ENCODE measurements at regions not wholly inside any gene's neighbourhood (a gene's known extent, or its start where the extent isn't known, plus 50 kb on each side); places are given as distances from the start of the nearest gene placed in this dataset.
"Not testable (repeated sequence)": the region's sequence is repeated elsewhere in the genome, so short reads cannot be mapped to it uniquely, and the experiment has no call there.

GRCh38 chr16:55062442-55062841, 131.8 kb downstream of the IRX5 start:
- DNase-seq (ENCODE audit: low spot score) = no peak

- no peak for DNase-seq (ENCODE audit: low spot score)
Observed at GRCh38 chr16:55072976-55073375, 142.3 kb downstream of the IRX5 start.

GRCh38 chr16:55073830-55074229, 143.2 kb downstream of the IRX5 start:
- DNase-seq (ENCODE audit: low spot score) = no peak

GRCh38 chr16:55075208-55075607, 144.5 kb downstream of the IRX5 start:
- not testable (repeated sequence) for DNase-seq (ENCODE audit: low spot score)

GRCh38 chr16:55076053-55076452, 145.4 kb downstream of the IRX5 start:
- peak; percentile 31 for DNase-seq (ENCODE audit: low spot score)

- no peak for DNase-seq (ENCODE audit: low spot score)
Observed at GRCh38 chr16:55077266-55077665, 146.6 kb downstream of the IRX5 start.

GRCh38 chr16:55078153-55078552, 147.5 kb downstream of the IRX5 start:
- no peak for DNase-seq (ENCODE audit: low spot score)

GRCh38 chr16:55078699-55079410, 148.2 kb downstream of the IRX5 start:
- no peak for DNase-seq (ENCODE audit: low spot score)

- no peak for DNase-seq (ENCODE audit: low spot score)
Observed at GRCh38 chr16:55081622-55082590, 151.2 kb downstream of the IRX5 start.

GRCh38 chr16:55082591-55082976, 151.9 kb downstream of the IRX5 start:
- DNase-seq (ENCODE audit: low spot score) = no peak

GRCh38 chr16:55083052-55083451, 152.4 kb downstream of the IRX5 start:
- no peak for DNase-seq (ENCODE audit: low spot score)

GRCh38 chr16:55088098-55088497, 157.4 kb downstream of the IRX5 start:
- no peak for DNase-seq (ENCODE audit: low spot score)

- DNase-seq (ENCODE audit: low spot score) = no peak
Observed at GRCh38 chr16:55089600-55089999, 158.9 kb downstream of the IRX5 start.

- no peak for DNase-seq (ENCODE audit: low spot score)
Observed at GRCh38 chr16:55091213-55091870, 160.7 kb downstream of the IRX5 start.

GRCh38 chr16:55091871-55092230, 161.2 kb downstream of the IRX5 start:
- DNase-seq (ENCODE audit: low spot score) = no peak

- no peak for DNase-seq (ENCODE audit: low spot score)
Observed at GRCh38 chr16:55100100-55100499, 169.4 kb downstream of the IRX5 start.

- no peak for DNase-seq (ENCODE audit: low spot score)
Observed at GRCh38 chr16:55101026-55101425, 170.4 kb downstream of the IRX5 start.

GRCh38 chr16:55102077-55102476, 171.4 kb downstream of the IRX5 start:
- DNase-seq (ENCODE audit: low spot score) = no peak

- DNase-seq (ENCODE audit: low spot score) = no peak
Observed at GRCh38 chr16:55102531-55102930, 171.9 kb downstream of the IRX5 start.

- no peak for DNase-seq (ENCODE audit: low spot score)
Observed at GRCh38 chr16:55107851-55108250, 177.2 kb downstream of the IRX5 start.

- no peak for DNase-seq (ENCODE audit: low spot score)
Observed at GRCh38 chr16:55113210-55113609, 182.5 kb downstream of the IRX5 start.

GRCh38 chr16:55115506-55115905, 184.8 kb downstream of the IRX5 start:
- no peak for DNase-seq (ENCODE audit: low spot score)
